ENCODE measurements at regions not wholly inside any gene's neighbourhood (a gene's known extent, or its start where the extent isn't known, plus 50 kb on each side); places are given as distances from the start of the nearest gene placed in this dataset.

DNA sequence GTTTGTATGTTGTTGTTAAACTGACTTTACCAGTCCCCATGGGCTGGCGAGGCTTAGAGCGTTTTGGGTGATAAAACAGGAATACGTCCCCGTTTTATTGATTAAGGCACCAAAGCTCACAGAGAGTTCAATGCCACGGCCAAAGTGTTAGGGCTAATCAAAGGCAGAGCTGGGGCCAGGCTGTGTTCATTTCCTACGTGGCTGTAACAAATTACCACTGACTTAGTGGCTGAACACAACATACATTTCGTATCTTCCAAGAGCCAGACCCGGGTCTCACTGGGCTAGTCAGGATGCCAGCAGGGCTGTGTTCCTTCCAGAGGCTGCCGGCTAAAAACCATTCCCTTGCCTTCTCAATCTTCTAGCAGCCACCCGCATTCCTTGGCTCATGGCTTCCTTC, 94.4 kb upstream of the HABP2 start:
- TF ChIP-seq FOXA1 (IDR thresholded peaks at IDR 0.05) (no peak), FOXM1 (IDR thresholded peaks at IDR 0.05; ENCODE audit: borderline replicate concordance) (no peak)

Measured in HEK293T (cell line).